ENCODE measurements at regions not wholly inside any gene's neighbourhood (a gene's known extent, or its start where the extent isn't known, plus 50 kb on each side); places are given as distances from the start of the nearest gene placed in this dataset.

DNA sequence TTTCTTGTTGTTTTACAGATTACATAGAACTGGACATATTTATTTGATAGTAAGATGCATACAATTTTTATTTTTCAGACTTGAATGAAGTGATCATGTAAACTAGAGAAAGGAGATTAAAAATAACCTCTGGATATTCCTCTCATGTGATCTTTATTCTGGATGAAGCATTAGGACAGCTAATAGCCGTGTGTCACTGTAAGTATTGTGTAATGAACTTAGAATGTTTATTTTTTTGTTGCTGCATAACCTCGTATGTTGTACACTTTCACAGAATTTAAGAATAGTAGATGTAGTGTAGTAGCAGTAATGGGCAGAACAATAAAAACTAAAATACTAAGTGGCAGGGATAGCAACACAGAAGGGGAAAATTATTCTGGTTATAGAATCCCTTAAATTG lies 2094.5 kb upstream of the TENM3 start:
- Histone ChIP-seq H3K4me3 (ENCODE audit: low read length in 3 of 3) (no peak overlapping the region), H3K9ac (ENCODE audit: low read length in 3 of 3) (no peak overlapping the region), H3K36me3 (ENCODE audit: control insufficient read depth in 2 of 3, insufficient read depth in 3 of 3, low read length in 3 of 3) (no peaks in the 10 kb centered on the region), H3K4me1 (ENCODE audit: control insufficient read depth in 2 of 3, insufficient read depth in 2 of 3, low read depth in 1 of 3, low read length in 3 of 3) (no peaks in the 10 kb centered on the region), H3K27me3 (ENCODE audit: control insufficient read depth, insufficient read depth, low read length) (no peaks in the 10 kb centered on the region), H3K27ac (ENCODE audit: low read depth in 2 of 2, low read length in 2 of 2) (no peak overlapping the region), H3K9me3 (ENCODE audit: control insufficient read depth in 2 of 3, insufficient read depth in 1 of 3, low read length in 3 of 3) (no peaks in the 10 kb centered on the region)
- FAIRE-seq (no peak), DNase-seq (no peak)
- TF ChIP-seq, protein P1, sequence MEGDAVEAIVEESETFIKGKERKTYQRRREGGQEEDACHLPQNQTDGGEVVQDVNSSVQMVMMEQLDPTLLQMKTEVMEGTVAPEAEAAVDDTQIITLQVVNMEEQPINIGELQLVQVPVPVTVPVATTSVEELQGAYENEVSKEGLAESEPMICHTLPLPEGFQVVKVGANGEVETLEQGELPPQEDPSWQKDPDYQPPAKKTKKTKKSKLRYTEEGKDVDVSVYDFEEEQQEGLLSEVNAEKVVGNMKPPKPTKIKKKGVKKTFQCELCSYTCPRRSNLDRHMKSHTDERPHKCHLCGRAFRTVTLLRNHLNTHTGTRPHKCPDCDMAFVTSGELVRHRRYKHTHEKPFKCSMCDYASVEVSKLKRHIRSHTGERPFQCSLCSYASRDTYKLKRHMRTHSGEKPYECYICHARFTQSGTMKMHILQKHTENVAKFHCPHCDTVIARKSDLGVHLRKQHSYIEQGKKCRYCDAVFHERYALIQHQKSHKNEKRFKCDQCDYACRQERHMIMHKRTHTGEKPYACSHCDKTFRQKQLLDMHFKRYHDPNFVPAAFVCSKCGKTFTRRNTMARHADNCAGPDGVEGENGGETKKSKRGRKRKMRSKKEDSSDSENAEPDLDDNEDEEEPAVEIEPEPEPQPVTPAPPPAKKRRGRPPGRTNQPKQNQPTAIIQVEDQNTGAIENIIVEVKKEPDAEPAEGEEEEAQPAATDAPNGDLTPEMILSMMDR (IDR thresholded peaks at IDR 0.05; ENCODE audit: borderline replicate concordance, extremely low read depth, insufficient read depth) = no peak
- intact Hi-C loops (cut with DNase I) = no loop called here

DNA sequence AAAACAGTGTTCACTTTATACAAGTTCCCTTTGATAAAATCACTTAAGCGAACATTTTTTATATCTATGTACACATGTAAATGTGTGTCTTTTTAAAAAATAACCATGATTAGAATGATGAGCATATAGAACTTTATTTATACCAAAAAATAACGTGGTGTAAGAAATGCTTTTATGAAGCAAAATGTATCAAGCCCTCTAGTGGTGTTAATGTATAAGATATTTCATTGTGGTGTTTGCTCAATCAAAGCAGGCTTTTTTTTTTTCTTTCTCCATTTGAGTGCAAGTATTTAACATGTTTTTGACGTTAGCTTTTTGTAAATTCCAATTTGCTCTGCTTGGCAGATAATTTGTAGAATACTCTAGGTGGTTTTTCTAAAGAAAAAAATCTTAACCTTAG lies 2092.4 kb upstream of the TENM3 start:
- peak in 1 of 5 donors; percentile 5 for DNase-seq

DNA sequence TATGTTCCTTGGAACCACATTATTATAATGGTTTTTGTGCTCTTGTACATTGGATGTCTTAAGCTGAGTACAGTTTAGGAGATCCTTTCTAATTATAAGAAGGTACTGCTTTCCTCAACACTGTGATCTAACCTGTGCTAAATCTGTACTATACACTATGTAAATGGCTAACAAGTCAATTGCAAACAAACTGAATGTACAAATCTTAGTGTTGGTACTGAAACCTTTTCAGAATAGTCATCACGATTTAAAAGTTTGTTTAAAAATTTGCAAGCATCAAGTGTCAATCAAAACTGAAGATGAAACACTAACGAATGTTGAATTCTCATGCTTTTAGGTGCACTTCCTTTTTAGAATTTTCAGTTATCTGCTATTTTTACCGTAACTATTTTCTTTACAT lies 2090.4 kb upstream of the TENM3 start:
- FAIRE-seq = no peak
- no peak for DNase-seq
- H3K4me3 ChIP-seq (ENCODE audit: low read length in 3 of 3) = no peak overlapping the region
- H3K4me1 ChIP-seq (ENCODE audit: control insufficient read depth in 2 of 3, insufficient read depth in 2 of 3, low read depth in 1 of 3, low read length in 3 of 3) = no peaks in the 10 kb centered on the region
- TF ChIP-seq, protein P1 (IDR thresholded peaks at IDR 0.05; ENCODE audit: borderline replicate concordance, extremely low read depth, insufficient read depth) = no peak
- no peak overlapping the region for H3K9ac ChIP-seq (ENCODE audit: low read length in 3 of 3)
- no peaks in the 10 kb centered on the region for H3K9me3 ChIP-seq (ENCODE audit: control insufficient read depth in 2 of 3, insufficient read depth in 1 of 3, low read length in 3 of 3)
- H3K27me3 ChIP-seq (ENCODE audit: control insufficient read depth, insufficient read depth, low read length) = no peaks in the 10 kb centered on the region
- intact Hi-C loops (cut with DNase I) = no loop called here
- no peak overlapping the region for H3K27ac ChIP-seq (ENCODE audit: low read depth in 2 of 2, low read length in 2 of 2)
- no peaks in the 10 kb centered on the region for H3K36me3 ChIP-seq (ENCODE audit: control insufficient read depth in 2 of 3, insufficient read depth in 3 of 3, low read length in 3 of 3)

More for the DNA sequence above, 2092.4 kb upstream of the TENM3 start:
- TF ChIP-seq, protein P1 (IDR thresholded peaks at IDR 0.05; ENCODE audit: borderline replicate concordance, extremely low read depth, insufficient read depth) = no peak
- no peak overlapping the region for H3K27ac ChIP-seq (ENCODE audit: low read depth in 2 of 2, low read length in 2 of 2)
- H3K4me1 ChIP-seq (ENCODE audit: control insufficient read depth in 2 of 3, insufficient read depth in 2 of 3, low read depth in 1 of 3, low read length in 3 of 3) = no peaks in the 10 kb centered on the region
- intact Hi-C loops (cut with DNase I) = no loop called here
- peak; percentile 25 for FAIRE-seq
- H3K36me3 ChIP-seq (ENCODE audit: control insufficient read depth in 2 of 3, insufficient read depth in 3 of 3, low read length in 3 of 3) = no peaks in the 10 kb centered on the region
- no peaks in the 10 kb centered on the region for H3K9me3 ChIP-seq (ENCODE audit: control insufficient read depth in 2 of 3, insufficient read depth in 1 of 3, low read length in 3 of 3)
- H3K9ac ChIP-seq (ENCODE audit: low read length in 3 of 3) = no peak overlapping the region
- no peak overlapping the region for H3K4me3 ChIP-seq (ENCODE audit: low read length in 3 of 3)
- H3K27me3 ChIP-seq (ENCODE audit: control insufficient read depth, insufficient read depth, low read length) = no peaks in the 10 kb centered on the region

DNA sequence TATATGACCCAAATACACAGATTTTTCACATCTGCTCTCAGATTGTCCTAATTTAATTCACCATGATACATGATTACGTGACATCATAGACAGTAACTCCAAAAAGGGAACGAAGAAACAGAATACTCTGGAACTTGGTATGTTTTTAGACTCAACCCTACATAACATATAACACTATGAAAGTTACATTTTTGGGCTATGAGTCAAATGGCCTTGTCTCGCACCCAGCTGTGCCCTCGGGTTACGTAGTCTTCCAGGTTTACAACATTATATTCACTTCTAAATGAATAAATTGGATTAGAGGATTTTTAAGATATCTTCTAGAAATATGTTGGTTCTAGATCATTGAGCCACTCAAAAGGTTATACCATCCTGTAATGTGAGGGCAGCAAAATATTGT lies 2089.6 kb upstream of the TENM3 start:
- H3K36me3 ChIP-seq (ENCODE audit: control insufficient read depth in 2 of 3, insufficient read depth in 3 of 3, low read length in 3 of 3) = no peaks in the 10 kb centered on the region
- H3K9me3 ChIP-seq (ENCODE audit: control insufficient read depth in 2 of 3, insufficient read depth in 1 of 3, low read length in 3 of 3) = no peaks in the 10 kb centered on the region
- DNase-seq (no peak), FAIRE-seq (no peak)
- no peak overlapping the region for H3K27ac ChIP-seq (ENCODE audit: low read depth in 2 of 2, low read length in 2 of 2)
- no peak overlapping the region for H3K4me3 ChIP-seq (ENCODE audit: low read length in 3 of 3)
- TF ChIP-seq, protein P1 (IDR thresholded peaks at IDR 0.05; ENCODE audit: borderline replicate concordance, extremely low read depth, insufficient read depth) = no peak
- intact Hi-C loops (cut with DNase I) = no loop called here
- H3K9ac ChIP-seq (ENCODE audit: low read length in 3 of 3) = no peak overlapping the region
- H3K4me1 ChIP-seq (ENCODE audit: control insufficient read depth in 2 of 3, insufficient read depth in 2 of 3, low read depth in 1 of 3, low read length in 3 of 3) = no peaks in the 10 kb centered on the region
- no peaks in the 10 kb centered on the region for H3K27me3 ChIP-seq (ENCODE audit: control insufficient read depth, insufficient read depth, low read length)

All from kidney (tissue), 13 donors.